ENCODE measurements at regions not wholly inside any gene's neighbourhood (a gene's known extent, or its start where the extent isn't known, plus 50 kb on each side); places are given as distances from the start of the nearest gene placed in this dataset.

DNA sequence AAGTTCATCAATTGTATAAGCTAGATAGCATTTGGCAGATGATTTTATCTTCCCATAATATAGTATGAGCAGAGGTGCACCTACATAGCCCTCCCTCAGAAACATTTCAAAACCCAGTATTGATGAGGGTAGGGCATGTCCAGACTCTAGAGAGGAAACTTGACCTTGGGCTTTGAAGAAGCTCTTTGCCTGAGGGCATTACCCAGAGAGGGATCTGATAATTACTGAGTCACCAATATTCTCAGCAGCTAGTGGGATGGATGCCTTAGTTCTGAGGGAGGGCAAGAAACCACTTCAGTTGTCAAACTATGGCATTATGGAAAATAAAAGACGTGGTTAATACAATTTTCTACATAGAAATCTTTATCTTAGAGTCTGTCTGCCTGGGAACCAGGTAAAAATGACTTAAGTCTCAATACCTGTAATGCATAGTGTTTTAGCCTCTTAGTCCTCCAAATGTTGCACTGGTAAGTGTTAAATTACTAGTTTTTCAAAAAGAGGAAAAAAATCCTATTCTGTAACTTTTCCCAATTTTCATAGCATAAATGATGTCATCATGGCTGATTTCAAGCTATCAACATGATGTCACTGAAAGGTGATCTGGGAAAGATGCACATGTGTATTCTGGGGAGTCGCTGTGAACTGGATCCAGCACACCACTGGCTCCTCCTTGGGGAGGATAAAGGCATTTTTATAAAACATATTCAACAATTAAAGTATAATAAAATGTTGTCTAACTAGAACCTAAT lies 809.0 kb downstream of the KCTD16 start:
- Histone ChIP-seq H3K27me3 (ENCODE audit: control insufficient read depth in 5 of 5, insufficient read depth in 4 of 5, low read length in 5 of 5) (no peaks in the 10 kb centered on the region), H3K4me1 (ENCODE audit: control insufficient read depth in 5 of 5, insufficient read depth in 5 of 5, low read length in 5 of 5) (no peaks in the 10 kb centered on the region), H3K9ac (ENCODE audit: low read length in 5 of 5) (no peak overlapping the region), H3K36me3 (ENCODE audit: control insufficient read depth in 5 of 5, insufficient read depth in 5 of 5, low read length in 5 of 5) (no peaks in the 10 kb centered on the region), H3K27ac (ENCODE audit: low read depth, low read length) (no peak overlapping the region), H3K4me3 (ENCODE audit: low read depth in 1 of 5, low read length in 5 of 5) (no peak overlapping the region), H3K9me3 (ENCODE audit: control insufficient read depth in 5 of 5, low read length in 5 of 5) (peaks cover 0 to 8% (median 0%) of the 10 kb centered on the region in 5 donors)

DNA sequence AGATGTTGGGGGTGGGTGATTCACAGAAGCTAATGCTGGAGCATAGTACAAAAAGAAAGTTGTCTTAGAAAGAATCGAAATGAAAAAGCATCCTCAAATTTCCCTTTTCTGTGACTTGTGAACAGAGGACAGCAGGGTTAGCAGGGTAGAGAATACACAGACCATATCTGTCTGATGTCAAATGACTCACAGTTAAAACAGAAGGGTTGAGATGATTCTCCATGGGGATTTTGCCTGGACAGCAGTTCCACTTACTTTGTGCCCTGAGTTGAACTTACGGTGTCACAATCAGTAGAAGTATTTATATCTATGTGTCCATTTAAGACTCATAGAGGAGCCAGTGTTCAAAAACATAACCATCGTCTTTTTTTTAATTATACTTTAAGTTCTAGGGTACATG lies 801.6 kb downstream of the KCTD16 start:
- no peak overlapping the region for H3K9ac ChIP-seq (ENCODE audit: low read length in 5 of 5)
- peaks cover 0 to 8% (median 3%) of the 10 kb centered on the region in 5 donors for H3K9me3 ChIP-seq (ENCODE audit: control insufficient read depth in 5 of 5, low read length in 5 of 5)
- no peak overlapping the region for H3K27ac ChIP-seq (ENCODE audit: low read depth, low read length)
- H3K4me3 ChIP-seq (ENCODE audit: low read depth in 1 of 5, low read length in 5 of 5): no peak overlapping the region
- no peaks in the 10 kb centered on the region for H3K27me3 ChIP-seq (ENCODE audit: control insufficient read depth in 5 of 5, insufficient read depth in 4 of 5, low read length in 5 of 5)
- H3K36me3 ChIP-seq (ENCODE audit: control insufficient read depth in 5 of 5, insufficient read depth in 5 of 5, low read length in 5 of 5): no peaks in the 10 kb centered on the region
- H3K4me1 ChIP-seq (ENCODE audit: control insufficient read depth in 5 of 5, insufficient read depth in 5 of 5, low read length in 5 of 5): no peaks in the 10 kb centered on the region

DNA sequence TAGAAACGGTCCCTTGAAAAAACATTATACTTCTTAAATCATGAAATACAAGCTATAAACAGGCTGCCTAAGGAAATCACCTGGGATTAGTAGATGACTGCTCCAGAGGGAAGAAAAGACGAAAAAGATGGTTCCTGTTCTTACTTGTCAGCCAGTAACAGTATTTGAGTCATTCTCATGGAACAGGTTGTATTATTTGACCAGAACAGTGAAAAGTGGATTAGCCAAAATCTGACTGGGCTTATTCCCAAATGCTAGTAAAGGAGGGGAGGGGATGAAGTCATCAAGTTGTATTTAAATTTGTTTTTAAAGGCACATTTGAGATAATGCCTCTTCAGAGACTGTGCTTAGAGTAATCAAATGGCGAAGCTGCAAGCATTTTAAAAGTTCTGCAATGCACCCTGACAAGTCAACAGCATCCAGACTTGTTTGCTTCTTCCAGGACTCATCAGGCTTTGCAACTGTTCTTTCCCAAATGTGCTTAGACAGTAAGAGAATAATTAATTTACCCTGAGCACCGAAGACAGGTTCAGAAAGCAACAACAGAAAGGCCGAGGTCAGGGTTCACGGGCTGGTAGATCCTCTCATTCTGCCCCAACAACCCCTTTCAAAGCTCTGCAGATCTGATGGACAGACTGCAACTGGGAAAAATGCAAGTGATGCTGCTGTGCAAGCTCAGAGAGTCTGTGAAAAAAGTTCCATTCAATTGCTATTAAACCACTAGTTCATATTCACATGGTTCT lies 800.6 kb downstream of the KCTD16 start:
- Histone ChIP-seq H3K27me3 (ENCODE audit: control insufficient read depth in 5 of 5, insufficient read depth in 4 of 5, low read length in 5 of 5) (no peaks in the 10 kb centered on the region), H3K4me1 (ENCODE audit: control insufficient read depth in 5 of 5, insufficient read depth in 5 of 5, low read length in 5 of 5) (no peaks in the 10 kb centered on the region), H3K36me3 (ENCODE audit: control insufficient read depth in 5 of 5, insufficient read depth in 5 of 5, low read length in 5 of 5) (no peaks in the 10 kb centered on the region), H3K4me3 (ENCODE audit: low read depth in 1 of 5, low read length in 5 of 5) (no peak overlapping the region), H3K9ac (ENCODE audit: low read length in 5 of 5) (no peak overlapping the region), H3K9me3 (ENCODE audit: control insufficient read depth in 5 of 5, low read length in 5 of 5) (peaks cover 0 to 8% (median 3%) of the 10 kb centered on the region in 5 donors), H3K27ac (ENCODE audit: low read depth, low read length) (no peak overlapping the region)

DNA sequence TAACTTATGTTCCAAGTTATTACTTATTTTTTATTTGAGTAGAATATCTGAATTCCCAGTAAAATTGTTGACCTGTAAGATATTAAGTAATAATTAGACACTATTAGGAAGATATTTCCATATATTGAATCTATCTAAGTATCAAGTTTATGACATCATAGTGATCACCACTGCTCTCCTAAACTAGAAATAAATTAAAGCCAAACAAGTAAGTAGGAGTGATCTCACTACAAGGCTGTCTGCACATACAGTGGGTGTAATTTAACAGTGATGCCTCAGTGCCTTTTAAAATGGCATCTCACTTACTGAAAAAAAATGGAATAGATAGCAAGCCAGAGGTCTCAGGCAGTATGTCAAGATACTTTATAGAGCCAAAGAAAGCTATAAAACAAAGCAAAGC lies 789.6 kb downstream of the KCTD16 start:
- Histone ChIP-seq H3K4me1 (ENCODE audit: control insufficient read depth in 5 of 5, insufficient read depth in 5 of 5, low read length in 5 of 5) (no peaks in the 10 kb centered on the region), H3K9me3 (ENCODE audit: control insufficient read depth in 5 of 5, low read length in 5 of 5) (no peaks in the 10 kb centered on the region), H3K9ac (ENCODE audit: low read length in 5 of 5) (no peak overlapping the region), H3K36me3 (ENCODE audit: control insufficient read depth in 5 of 5, insufficient read depth in 5 of 5, low read length in 5 of 5) (no peaks in the 10 kb centered on the region), H3K27ac (ENCODE audit: low read depth, low read length) (no peak overlapping the region), H3K4me3 (ENCODE audit: low read depth in 1 of 5, low read length in 5 of 5) (no peak overlapping the region), H3K27me3 (ENCODE audit: control insufficient read depth in 5 of 5, insufficient read depth in 4 of 5, low read length in 5 of 5) (no peaks in the 10 kb centered on the region)

DNA sequence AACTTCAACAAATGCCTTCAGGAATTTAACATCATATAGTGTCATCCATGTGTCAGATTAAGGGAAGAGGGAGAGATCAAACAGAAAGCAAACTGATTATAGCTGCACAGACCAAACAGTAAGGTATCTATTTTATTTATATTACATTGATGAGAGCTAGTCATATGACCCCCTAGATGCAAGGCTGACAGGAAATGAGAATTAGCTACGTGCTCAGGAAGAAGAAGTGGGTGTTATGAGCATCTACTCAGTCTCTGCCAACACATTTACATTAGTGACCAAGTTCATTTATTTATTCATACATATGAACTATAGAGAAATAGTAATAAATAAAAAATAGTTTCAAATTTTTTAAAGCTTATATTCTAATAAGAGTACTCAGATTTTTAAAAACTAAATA lies 787.3 kb downstream of the KCTD16 start:
- H3K9me3 ChIP-seq (ENCODE audit: control insufficient read depth in 5 of 5, low read length in 5 of 5): no peaks in the 10 kb centered on the region
- H3K4me3 ChIP-seq (ENCODE audit: low read depth in 1 of 5, low read length in 5 of 5): no peak overlapping the region
- H3K27me3 ChIP-seq (ENCODE audit: control insufficient read depth in 5 of 5, insufficient read depth in 4 of 5, low read length in 5 of 5): no peaks in the 10 kb centered on the region
- H3K36me3 ChIP-seq (ENCODE audit: control insufficient read depth in 5 of 5, insufficient read depth in 5 of 5, low read length in 5 of 5): no peaks in the 10 kb centered on the region
- H3K9ac ChIP-seq (ENCODE audit: low read length in 5 of 5): no peak overlapping the region
- H3K27ac ChIP-seq (ENCODE audit: low read depth, low read length): no peak overlapping the region
- H3K4me1 ChIP-seq (ENCODE audit: control insufficient read depth in 5 of 5, insufficient read depth in 5 of 5, low read length in 5 of 5): no peaks in the 10 kb centered on the region

DNA sequence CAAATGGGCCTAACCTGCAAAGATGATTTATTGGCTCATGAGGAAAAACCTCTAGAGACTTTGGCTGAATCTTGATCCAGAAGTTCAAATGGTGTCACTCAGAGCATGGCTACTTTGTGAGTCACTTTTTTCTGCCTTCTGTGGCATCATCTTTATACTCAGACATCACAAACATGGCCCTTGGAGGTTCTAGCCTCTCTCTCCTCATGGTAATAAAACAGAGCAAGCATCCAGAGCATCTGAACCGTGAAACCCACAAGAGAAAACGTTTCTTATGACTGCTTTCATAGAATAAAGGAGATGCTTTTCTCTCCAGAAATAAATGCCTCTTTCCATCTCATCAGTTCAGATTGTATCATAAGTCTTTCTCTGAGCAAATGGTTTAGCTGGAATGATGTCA lies 780.3 kb downstream of the KCTD16 start:
- H3K4me3 ChIP-seq (ENCODE audit: low read depth in 1 of 5, low read length in 5 of 5): no peak overlapping the region
- no peaks in the 10 kb centered on the region for H3K27me3 ChIP-seq (ENCODE audit: control insufficient read depth in 5 of 5, insufficient read depth in 4 of 5, low read length in 5 of 5)
- no peaks in the 10 kb centered on the region for H3K4me1 ChIP-seq (ENCODE audit: control insufficient read depth in 5 of 5, insufficient read depth in 5 of 5, low read length in 5 of 5)
- no peaks in the 10 kb centered on the region for H3K36me3 ChIP-seq (ENCODE audit: control insufficient read depth in 5 of 5, insufficient read depth in 5 of 5, low read length in 5 of 5)
- no peak overlapping the region for H3K27ac ChIP-seq (ENCODE audit: low read depth, low read length)
- H3K9me3 ChIP-seq (ENCODE audit: control insufficient read depth in 5 of 5, low read length in 5 of 5): no peaks in the 10 kb centered on the region
- no peak overlapping the region for H3K9ac ChIP-seq (ENCODE audit: low read length in 5 of 5)

DNA sequence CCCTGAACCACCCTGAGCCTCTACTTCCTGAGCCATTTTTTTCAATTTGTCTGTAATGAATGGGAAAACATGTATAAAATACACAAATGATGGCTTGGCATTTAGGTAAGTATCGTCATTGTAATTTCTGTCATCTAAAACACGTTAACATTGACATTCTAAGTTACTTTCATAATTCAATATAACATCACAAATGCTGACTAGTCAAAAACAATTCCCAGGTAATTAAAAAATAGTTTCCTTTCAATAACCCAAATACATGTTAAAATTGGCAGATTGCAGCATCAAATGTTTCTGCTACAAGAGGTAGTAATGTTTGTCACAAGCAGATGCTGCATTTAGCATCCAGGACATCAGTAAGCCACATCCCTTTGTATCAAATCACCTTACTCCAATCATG lies 776.4 kb downstream of the KCTD16 start:
- Histone ChIP-seq H3K4me3 (ENCODE audit: low read depth in 1 of 5, low read length in 5 of 5) (no peak overlapping the region), H3K36me3 (ENCODE audit: control insufficient read depth in 5 of 5, insufficient read depth in 5 of 5, low read length in 5 of 5) (no peaks in the 10 kb centered on the region), H3K4me1 (ENCODE audit: control insufficient read depth in 5 of 5, insufficient read depth in 5 of 5, low read length in 5 of 5) (no peaks in the 10 kb centered on the region), H3K27me3 (ENCODE audit: control insufficient read depth in 5 of 5, insufficient read depth in 4 of 5, low read length in 5 of 5) (no peaks in the 10 kb centered on the region), H3K27ac (ENCODE audit: low read depth, low read length) (no peak overlapping the region), H3K9ac (ENCODE audit: low read length in 5 of 5) (no peak overlapping the region), H3K9me3 (ENCODE audit: control insufficient read depth in 5 of 5, low read length in 5 of 5) (no peaks in the 10 kb centered on the region)

DNA sequence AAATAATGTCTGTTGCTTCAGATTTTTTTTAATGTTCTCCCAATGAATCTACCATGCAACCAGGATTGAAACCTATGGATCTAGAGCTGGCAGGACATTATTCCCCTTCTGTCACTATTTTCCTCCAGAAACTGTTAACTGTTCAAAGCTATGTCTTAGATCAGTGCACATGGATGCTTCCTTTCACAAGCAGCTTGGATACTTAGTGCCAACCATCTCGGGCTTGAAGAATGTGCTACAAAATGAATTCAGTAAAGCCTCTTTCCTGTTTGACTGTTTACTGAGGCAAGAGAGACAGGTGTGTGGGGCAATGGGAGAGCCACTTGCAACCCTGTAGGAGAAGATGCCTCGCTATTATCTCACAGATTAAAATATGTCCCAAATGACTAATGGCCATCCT lies 774.8 kb downstream of the KCTD16 start:
- Histone ChIP-seq H3K9me3 (ENCODE audit: control insufficient read depth in 5 of 5, low read length in 5 of 5) (no peaks in the 10 kb centered on the region), H3K36me3 (ENCODE audit: control insufficient read depth in 5 of 5, insufficient read depth in 5 of 5, low read length in 5 of 5) (no peaks in the 10 kb centered on the region), H3K4me3 (ENCODE audit: low read depth in 1 of 5, low read length in 5 of 5) (no peak overlapping the region), H3K27me3 (ENCODE audit: control insufficient read depth in 5 of 5, insufficient read depth in 4 of 5, low read length in 5 of 5) (no peaks in the 10 kb centered on the region), H3K9ac (ENCODE audit: low read length in 5 of 5) (no peak overlapping the region), H3K4me1 (ENCODE audit: control insufficient read depth in 5 of 5, insufficient read depth in 5 of 5, low read length in 5 of 5) (no peaks in the 10 kb centered on the region), H3K27ac (ENCODE audit: low read depth, low read length) (no peak overlapping the region)

DNA sequence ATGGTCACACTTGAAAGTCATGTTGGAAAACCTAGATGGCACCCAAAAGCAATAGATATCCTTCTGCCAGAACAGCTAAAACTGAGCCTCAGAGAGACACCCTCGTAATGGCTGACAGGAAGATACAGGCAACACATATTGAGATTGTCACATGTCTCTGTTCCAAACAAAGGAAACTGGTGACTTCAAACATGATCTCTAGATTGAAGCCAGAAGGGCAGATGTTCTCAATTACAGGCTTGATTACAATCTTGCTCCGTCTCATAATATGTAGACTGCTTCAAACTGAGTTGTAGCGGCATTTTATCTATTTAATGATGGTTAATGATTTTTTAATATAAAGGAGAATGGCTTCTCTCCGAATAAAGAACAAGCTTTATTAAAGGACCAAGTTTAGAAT lies 774.3 kb downstream of the KCTD16 start:
- Histone ChIP-seq H3K4me3 (ENCODE audit: low read depth in 1 of 5, low read length in 5 of 5) (no peak overlapping the region), H3K27me3 (ENCODE audit: control insufficient read depth in 5 of 5, insufficient read depth in 4 of 5, low read length in 5 of 5) (no peaks in the 10 kb centered on the region), H3K36me3 (ENCODE audit: control insufficient read depth in 5 of 5, insufficient read depth in 5 of 5, low read length in 5 of 5) (no peaks in the 10 kb centered on the region), H3K9ac (ENCODE audit: low read length in 5 of 5) (no peak overlapping the region), H3K4me1 (ENCODE audit: control insufficient read depth in 5 of 5, insufficient read depth in 5 of 5, low read length in 5 of 5) (no peaks in the 10 kb centered on the region), H3K9me3 (ENCODE audit: control insufficient read depth in 5 of 5, low read length in 5 of 5) (no peaks in the 10 kb centered on the region), H3K27ac (ENCODE audit: low read depth, low read length) (no peak overlapping the region)

DNA sequence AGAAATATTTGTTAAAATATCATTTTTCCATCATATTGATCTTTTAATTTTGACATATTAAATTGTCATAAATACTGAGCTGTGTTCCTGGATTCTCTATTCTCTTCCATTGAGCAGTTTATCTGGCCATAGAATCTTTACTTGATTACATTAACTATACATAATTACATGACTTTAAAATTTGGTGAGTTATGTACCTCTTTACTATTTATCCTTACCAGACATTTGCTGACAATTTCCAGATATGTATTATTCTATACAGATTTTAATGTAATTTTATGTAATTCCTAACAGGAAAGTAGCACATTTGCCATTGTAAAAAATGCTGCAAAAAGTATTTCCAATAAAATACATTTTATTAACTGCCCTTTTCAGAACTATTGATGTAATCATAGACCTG lies 770.3 kb downstream of the KCTD16 start:
- H3K4me1 ChIP-seq (ENCODE audit: control insufficient read depth in 5 of 5, insufficient read depth in 5 of 5, low read length in 5 of 5): no peaks in the 10 kb centered on the region
- no peaks in the 10 kb centered on the region for H3K36me3 ChIP-seq (ENCODE audit: control insufficient read depth in 5 of 5, insufficient read depth in 5 of 5, low read length in 5 of 5)
- H3K27me3 ChIP-seq (ENCODE audit: control insufficient read depth in 5 of 5, insufficient read depth in 4 of 5, low read length in 5 of 5): no peaks in the 10 kb centered on the region
- no peak overlapping the region for H3K4me3 ChIP-seq (ENCODE audit: low read depth in 1 of 5, low read length in 5 of 5)
- H3K9ac ChIP-seq (ENCODE audit: low read length in 5 of 5): no peak overlapping the region
- H3K9me3 ChIP-seq (ENCODE audit: control insufficient read depth in 5 of 5, low read length in 5 of 5): no peaks in the 10 kb centered on the region
- H3K27ac ChIP-seq (ENCODE audit: low read depth, low read length): no peak overlapping the region
